T-helper 1 cell treated with Interleukin-12 subunit alpha and Interleukin-12 subunit beta and Interleukin-4 antibody, amounts not matched to agents 30 μg/mL and 1 μg/mL, for 36 hours (primary cell): ENCODE measurements at regions not wholly inside any gene's neighbourhood (a gene's known extent, or its start where the extent isn't known, plus 50 kb on each side); places are given as distances from the start of the nearest gene placed in this dataset.

Experiments
- H3K27ac Mint-ChIP-seq: one replicate; pipeline ENCODE4 v1.8.0; 2021; ENCODE audit warnings: mild to moderate bottlenecking, mixed read lengths
- H3K27me3 Mint-ChIP-seq: one replicate; pipeline ENCODE4 v1.8.0; 2021; ENCODE audit warnings: low read depth, mixed read lengths
- H3K36me3 Mint-ChIP-seq: one replicate; pipeline ENCODE4 v1.8.0; 2021; ENCODE audit warnings: low read depth, mixed read lengths
- H3K4me1 Mint-ChIP-seq: one replicate; pipeline ENCODE4 v1.8.0; 2021; ENCODE audit warnings: low read depth, mixed read lengths
- H3K4me3 Mint-ChIP-seq: one replicate; pipeline ENCODE4 v1.8.0; 2021; ENCODE audit warnings: mild to moderate bottlenecking, moderate library complexity, mixed read lengths
- H3K9me3 Mint-ChIP-seq: one replicate; pipeline ENCODE4 v1.8.0; 2021; ENCODE audit warnings: mixed read lengths

DNA sequence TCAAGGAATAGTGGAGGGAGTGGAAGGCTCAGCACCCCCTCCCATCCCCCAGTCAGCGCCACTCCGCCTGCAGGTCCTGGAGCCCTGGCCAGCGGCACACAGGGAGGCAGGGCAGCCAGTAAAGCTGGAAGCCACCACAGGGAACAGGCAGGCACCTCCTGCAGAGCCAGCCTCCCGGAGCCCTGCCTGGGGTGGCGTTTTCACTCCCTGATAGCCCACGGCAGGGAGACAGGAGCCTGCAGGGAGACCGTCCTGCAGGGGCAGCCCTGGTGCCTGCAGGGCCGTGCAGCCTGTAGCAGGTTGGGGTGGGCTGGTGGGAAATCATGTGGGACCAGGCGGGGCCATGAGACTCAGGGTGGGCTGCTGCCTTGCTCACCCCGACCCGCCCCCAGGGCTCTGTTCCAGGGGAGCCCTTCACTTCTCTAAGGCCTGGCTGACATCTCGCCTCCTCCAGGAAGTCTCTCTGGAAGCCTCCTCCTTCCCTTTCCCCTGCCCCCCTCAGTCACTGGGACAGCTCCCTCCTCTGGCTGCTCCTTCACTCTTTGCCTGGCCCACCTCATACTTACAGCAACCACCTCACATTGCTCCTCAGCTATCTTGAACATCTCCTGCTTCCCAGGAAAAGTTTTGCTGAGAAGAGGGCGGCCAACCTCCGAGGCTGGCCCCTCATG lies 221.0 kb downstream of the GLI2 start:
- Mint-ChIP-seq H3K4me3 (no peak overlapping the region), H3K4me1 (no peaks in the 10 kb centered on the region), H3K9me3 (no peaks in the 10 kb centered on the region), H3K27ac (no peak overlapping the region), H3K27me3 (no peaks in the 10 kb centered on the region), H3K36me3 (no peaks in the 10 kb centered on the region)

DNA sequence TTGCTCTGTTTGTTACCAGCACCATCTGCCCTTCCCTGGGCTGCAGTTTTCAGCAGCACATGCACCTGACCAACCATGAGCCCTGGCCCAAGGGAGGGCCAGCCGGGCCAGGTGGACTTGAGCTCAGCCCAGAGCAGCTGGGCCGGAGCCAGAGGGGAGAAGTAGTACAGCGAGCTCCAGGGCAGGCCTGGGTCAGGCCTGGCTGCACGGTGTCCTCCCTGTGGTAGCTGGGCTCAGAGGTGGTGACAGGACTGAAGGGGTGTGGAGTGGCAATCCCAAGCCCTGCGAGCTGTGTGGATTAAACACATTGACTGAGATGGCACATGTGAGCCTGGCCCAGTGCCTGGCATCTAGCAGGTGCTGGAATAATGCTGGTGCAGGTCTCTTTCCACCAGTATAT lies 222.2 kb downstream of the GLI2 start:
- H3K4me3 Mint-ChIP-seq, result no peak overlapping the region
- no peak overlapping the region for H3K27ac Mint-ChIP-seq
- H3K36me3 Mint-ChIP-seq, result no peaks in the 10 kb centered on the region
- no peaks in the 10 kb centered on the region for H3K27me3 Mint-ChIP-seq
- H3K9me3 Mint-ChIP-seq, result no peaks in the 10 kb centered on the region
- no peaks in the 10 kb centered on the region for H3K4me1 Mint-ChIP-seq

DNA sequence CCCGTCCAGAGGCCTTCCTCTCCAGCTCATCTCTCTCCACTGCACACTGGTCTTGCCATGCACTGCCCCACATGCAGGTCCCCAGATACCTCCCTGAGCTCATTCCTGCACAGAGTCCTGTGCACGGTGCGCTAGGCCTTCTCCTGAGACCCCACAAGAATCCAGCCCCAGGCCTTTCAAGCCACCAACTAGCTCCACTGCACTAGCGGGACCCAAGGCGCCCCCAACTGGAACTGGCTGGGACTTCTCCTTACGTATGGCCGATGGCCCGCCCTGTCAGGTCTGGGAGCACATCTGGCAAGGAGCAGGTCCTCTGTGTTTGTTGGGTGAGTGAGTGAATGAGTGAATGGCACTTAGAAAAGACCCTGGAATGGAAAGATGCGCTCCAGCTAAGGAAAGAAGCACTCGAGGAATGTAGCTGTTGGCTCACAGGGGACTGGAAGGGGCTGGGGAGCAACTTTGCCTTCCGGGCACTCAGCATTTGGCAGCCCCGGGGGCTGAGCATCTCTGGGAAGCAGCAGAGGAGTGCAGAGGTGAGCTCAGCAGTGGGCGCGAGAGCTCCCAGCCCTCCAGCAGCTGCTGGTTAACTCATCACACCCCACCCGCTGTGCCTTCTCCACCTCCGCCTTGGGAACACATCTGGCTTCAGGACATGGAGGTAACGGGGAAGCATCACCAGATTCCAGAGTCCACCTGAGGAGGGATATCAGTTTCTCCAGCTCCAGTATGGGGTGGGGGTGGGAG lies 223.1 kb downstream of the GLI2 start:
- Mint-ChIP-seq H3K4me3 (no peak overlapping the region), H3K4me1 (no peaks in the 10 kb centered on the region), H3K36me3 (no peaks in the 10 kb centered on the region), H3K27me3 (no peaks in the 10 kb centered on the region), H3K9me3 (no peaks in the 10 kb centered on the region), H3K27ac (no peak overlapping the region)

DNA sequence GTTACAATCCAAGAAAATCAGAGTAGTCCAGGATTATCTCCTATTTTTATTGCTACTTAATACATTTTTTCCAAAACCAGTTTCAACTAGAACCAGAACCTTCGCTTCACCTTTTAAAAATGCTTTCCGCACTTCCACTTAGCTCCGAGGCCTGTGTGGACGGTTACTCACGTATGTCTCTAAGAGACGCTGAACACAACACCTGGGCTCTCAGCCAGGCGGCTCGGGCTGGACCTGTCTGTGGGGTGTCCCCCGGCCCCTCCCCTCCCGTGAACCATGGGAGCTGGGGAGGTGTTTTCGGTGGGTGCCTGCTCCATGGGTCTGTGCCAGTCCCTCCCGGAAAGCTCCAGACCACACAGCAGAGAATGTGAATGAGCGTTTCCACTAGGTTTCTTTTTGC lies 223.8 kb downstream of the GLI2 start:
- Mint-ChIP-seq H3K4me1 (no peaks in the 10 kb centered on the region), H3K36me3 (no peaks in the 10 kb centered on the region), H3K9me3 (no peaks in the 10 kb centered on the region), H3K27me3 (no peaks in the 10 kb centered on the region), H3K4me3 (no peak overlapping the region), H3K27ac (no peak overlapping the region)

DNA sequence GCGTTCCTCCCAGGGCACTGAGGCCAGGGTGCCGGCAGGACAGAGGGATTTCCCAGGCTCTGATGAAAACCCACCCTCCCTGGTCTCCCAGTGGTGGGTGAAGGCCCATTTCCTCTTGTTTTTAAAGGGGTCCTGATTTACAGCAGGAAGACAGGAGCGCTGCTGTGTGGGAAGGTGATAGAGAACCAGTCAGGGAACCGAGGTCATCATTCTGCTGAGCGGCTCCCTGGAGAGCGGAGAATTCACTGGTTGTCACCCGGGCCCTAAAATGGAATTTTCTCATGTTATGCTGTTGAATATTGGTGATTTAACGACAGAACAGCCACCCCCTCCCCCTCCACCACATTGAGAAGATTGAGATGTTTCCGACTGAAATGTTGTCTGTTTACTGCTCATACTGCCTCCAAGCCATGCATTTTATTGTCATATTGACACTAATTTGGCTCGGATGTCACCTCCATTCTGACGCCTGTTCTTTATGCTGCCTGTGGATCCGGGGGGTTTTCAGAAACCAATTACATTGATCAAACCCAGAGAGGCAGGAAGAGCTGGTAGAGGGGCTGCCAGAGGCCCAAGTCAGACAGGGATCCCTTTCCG lies 225.2 kb downstream of the GLI2 start:
- Mint-ChIP-seq H3K27me3 (no peaks in the 10 kb centered on the region), H3K36me3 (no peaks in the 10 kb centered on the region), H3K27ac (no peak overlapping the region), H3K4me3 (no peak overlapping the region), H3K4me1 (no peaks in the 10 kb centered on the region), H3K9me3 (no peaks in the 10 kb centered on the region)

DNA sequence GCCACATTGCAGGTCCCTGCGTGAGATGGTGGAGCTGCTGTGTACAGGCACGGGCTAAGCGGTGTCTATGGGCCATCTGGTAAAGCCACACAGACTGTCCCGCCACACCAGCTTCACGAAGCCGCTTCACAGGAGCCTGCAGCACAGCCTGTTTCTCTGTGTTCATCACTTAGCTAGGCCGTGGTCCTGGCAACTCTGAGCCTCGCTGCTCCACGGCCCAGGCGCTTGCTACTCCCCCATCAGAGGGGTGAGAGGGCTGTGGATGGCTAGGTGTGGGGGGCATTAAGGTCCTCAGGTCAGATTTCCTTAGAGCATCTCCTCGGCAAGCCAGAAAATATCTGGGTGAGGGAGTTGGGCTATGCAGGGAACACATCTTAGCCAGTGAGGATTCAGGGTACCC lies 225.7 kb downstream of the GLI2 start:
- Mint-ChIP-seq H3K9me3 (no peaks in the 10 kb centered on the region), H3K36me3 (no peaks in the 10 kb centered on the region), H3K27ac (no peak overlapping the region), H3K27me3 (no peaks in the 10 kb centered on the region), H3K4me1 (no peaks in the 10 kb centered on the region), H3K4me3 (no peak overlapping the region)

DNA sequence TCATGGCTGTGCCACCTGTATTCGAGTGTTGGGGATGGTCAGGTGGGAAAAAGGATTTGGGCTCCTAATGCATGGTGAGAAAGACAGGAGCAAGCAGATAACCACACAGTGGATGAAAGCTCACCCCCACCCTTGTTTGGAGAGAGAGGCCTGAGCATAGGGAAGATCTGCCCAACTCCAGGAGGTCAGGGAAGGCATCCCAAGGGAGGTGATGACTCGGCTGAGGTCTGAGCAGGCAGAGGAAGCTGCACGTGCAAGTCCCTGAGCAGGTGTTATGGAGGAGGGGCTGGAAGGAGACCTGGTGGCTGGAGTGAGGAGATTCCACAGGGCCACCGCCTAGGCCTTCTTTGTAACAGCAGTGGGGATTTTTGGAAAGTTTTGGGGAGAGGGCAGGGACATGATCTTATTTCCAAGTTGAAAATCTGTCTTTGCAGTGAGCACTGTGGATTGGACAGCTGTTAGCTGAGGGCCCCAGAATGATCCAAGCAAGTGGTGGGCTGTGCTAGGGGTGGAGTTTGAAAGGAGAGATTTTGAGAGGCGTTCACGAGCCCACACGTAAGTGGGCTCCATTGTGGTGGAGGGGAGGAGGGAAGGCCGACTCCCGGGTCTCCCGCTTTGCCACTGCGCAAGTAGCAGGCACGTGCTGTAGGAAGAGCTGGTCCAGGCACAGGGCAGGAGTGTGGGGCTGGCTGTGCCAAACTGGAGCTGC lies 228.5 kb downstream of the GLI2 start:
- Mint-ChIP-seq H3K4me3 (no peak overlapping the region), H3K27me3 (no peaks in the 10 kb centered on the region), H3K27ac (no peak overlapping the region), H3K36me3 (no peaks in the 10 kb centered on the region), H3K4me1 (no peaks in the 10 kb centered on the region), H3K9me3 (no peaks in the 10 kb centered on the region)

DNA sequence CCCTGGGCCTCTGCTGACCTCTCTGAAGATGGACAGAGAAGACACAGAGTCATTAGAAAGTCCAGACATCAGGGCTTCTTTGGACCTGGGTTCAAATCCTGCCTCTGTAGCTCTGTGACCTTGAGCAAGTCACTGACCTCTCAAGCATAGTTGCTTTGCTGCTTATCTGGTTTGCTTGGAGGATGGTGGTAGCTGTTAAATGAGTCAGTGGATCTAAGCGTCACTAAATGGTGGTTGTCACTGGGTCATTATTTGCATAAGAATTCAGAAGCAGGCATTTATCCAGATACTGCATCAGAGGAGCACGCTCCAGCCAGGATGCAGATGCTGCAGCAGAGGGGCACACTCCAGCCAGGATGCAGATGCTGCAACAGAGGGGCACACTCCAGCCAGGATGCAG lies 229.2 kb downstream of the GLI2 start:
- no peak overlapping the region for H3K27ac Mint-ChIP-seq
- H3K9me3 Mint-ChIP-seq, result no peaks in the 10 kb centered on the region
- no peak overlapping the region for H3K4me3 Mint-ChIP-seq

DNA sequence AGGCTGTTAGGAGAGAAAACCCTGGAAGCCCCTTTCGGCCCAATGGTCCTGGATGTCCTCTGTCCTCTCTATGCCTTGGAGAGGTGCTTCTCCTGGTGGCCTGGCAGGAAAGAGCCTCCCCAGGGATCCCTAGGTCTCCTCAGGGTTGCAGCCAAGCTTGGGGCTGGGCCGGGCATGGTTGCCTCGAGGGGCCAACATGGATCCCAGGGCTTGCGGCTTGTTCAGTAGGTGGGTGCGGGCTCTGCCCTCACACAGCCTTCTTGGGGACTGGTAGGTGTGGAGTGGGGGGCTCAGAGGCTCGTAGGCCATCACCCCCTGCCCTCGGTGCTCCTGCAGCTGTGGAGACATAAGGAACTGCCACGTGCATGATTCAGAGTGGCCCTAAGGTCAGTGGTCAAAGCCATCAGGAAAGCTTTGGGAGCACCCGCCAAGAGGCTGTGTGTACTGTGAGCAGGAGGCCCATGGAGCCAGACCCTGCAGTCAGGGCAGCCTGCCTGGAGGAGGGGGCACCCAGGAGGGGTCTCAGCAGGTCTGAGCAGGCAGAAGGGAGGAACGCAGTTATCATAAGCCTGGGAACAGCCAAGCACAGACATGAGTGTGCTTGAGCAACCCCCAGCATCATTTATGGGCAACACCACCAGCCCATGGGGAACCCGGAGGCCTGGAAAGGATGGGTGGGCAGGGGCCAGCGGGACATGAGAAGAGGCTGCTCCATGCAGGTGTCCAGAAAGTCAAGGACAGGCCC lies 231.0 kb downstream of the GLI2 start:
- Mint-ChIP-seq H3K9me3 (no peaks in the 10 kb centered on the region), H3K4me1 (no peaks in the 10 kb centered on the region), H3K36me3 (no peaks in the 10 kb centered on the region), H3K4me3 (no peak overlapping the region), H3K27me3 (no peaks in the 10 kb centered on the region), H3K27ac (no peak overlapping the region)

More for the DNA sequence above, 229.2 kb downstream of the GLI2 start:
- H3K27me3 Mint-ChIP-seq, result no peaks in the 10 kb centered on the region
- no peaks in the 10 kb centered on the region for H3K4me1 Mint-ChIP-seq
- no peaks in the 10 kb centered on the region for H3K36me3 Mint-ChIP-seq

DNA sequence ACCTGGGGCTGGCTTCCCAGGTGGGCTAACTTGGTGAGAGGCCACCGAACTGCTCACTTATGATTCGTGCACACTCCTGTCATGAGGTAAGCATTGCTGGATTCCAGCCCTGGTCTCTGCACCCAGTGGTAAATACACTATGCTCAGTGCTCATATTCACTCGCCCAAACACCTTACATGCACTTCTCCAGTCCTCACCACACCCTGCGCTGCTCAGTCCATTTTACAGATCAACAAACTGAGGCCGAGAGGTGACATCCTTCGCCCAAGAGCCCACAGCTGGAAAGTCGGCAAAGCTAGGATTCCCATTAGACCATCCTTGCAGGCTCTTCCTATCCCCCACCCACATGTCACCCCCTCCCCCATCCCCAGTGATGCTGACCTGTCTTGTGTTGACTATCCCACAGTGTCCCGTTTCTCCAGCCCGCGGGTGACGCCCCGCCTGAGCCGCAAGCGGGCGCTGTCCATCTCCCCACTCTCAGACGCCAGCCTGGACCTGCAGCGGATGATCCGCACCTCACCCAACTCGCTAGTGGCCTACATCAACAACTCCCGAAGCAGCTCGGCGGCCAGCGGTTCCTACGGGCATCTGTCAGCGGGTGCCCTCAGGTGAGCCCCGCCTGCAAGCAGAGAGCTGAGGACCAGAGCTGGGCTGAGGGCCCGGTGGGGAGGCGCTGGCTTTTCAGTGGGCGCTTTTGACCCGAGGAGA lies 232.8 kb downstream of the GLI2 start:
- Mint-ChIP-seq H3K4me1 (no peaks in the 10 kb centered on the region), H3K9me3 (no peaks in the 10 kb centered on the region), H3K4me3 (no peak overlapping the region), H3K27me3 (no peaks in the 10 kb centered on the region), H3K36me3 (no peaks in the 10 kb centered on the region), H3K27ac (no peak overlapping the region)

DNA sequence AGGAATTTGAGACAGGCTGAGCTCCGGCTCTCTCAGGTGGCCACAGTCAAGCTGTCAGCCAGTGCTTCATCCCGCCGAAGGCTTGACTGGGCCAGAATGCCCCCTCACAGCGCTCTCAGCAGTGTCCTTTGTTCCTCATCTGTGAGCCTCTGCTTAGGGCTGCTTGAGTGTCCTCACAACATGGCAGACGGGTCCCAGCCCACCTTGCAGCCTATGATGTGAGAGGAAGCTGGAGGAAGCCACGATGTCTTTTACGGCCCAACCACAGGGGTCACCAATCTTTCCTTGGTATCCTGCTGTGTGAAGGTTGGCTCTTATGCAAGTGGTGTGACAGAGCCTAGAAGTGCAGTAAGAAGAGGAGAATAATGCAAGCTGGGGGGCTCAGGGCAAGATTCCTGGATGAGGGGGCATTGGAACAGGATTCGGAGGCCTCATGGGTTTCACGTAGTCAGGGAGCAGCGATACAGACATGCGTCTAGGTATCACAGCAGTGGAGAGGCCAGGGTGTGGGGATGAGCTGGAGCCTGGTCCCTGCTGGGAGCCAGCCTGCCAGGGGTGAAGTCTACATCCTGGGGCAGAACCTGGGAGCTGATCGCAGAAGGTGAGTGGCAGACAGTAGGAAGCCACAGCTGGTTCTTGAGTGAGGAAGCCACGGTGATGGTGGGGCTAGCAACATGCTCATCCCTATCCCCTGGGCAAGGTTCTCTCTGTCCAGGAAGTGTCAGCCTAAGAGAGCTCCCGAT lies 234.1 kb downstream of the GLI2 start:
- Mint-ChIP-seq H3K4me1 (no peaks in the 10 kb centered on the region), H3K9me3 (no peaks in the 10 kb centered on the region), H3K27me3 (no peaks in the 10 kb centered on the region), H3K36me3 (no peaks in the 10 kb centered on the region), H3K4me3 (no peak overlapping the region), H3K27ac (no peak overlapping the region)

DNA sequence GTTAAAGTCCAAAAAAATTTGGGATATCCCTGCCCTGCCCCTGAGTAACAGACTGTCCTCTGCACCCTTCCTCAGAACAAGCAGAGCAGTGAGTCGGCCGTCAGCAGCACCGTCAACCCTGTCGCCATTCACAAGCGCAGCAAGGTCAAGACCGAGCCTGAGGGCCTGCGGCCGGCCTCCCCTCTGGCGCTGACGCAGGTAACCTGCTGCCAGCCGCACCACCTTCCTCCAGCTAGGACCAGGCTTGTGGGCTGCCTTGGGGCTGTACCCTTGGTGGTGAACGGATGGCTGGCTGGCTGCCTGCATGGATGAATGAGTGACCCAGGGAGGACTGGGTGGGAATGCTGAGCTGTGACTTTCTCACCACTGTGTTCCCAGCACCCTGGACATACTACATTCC lies 236.2 kb downstream of the GLI2 start:
- H3K4me3 Mint-ChIP-seq, result no peak overlapping the region
- H3K9me3 Mint-ChIP-seq, result no peaks in the 10 kb centered on the region
- no peaks in the 10 kb centered on the region for H3K36me3 Mint-ChIP-seq
- H3K4me1 Mint-ChIP-seq, result no peaks in the 10 kb centered on the region
- no peaks in the 10 kb centered on the region for H3K27me3 Mint-ChIP-seq
- no peak overlapping the region for H3K27ac Mint-ChIP-seq

DNA sequence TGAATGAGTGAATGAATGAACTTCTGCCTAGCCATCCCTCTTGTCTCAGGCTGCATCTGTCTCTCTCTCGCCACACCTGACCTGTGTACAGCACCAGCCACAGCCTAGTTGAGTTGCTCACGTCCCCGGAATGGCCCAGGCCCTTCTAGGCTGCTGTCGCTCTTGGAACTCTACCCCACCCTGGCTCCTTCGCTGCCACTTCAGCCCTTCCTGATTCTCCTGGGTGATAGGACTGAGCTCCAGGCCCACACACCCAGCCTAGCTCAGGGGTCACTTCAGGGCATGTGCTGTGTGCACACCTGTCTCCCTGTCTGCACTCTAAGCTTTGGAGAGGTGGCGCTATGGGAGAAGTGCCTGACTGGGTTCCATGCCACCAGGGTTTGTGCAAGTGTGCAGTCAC lies 236.6 kb downstream of the GLI2 start:
- Mint-ChIP-seq H3K4me1 (no peaks in the 10 kb centered on the region), H3K9me3 (no peaks in the 10 kb centered on the region), H3K27me3 (no peaks in the 10 kb centered on the region), H3K36me3 (no peaks in the 10 kb centered on the region), H3K27ac (no peak overlapping the region), H3K4me3 (no peak overlapping the region)
